Adrenal gland (tissue), 9 donors: ENCODE measurements at regions not wholly inside any gene's neighbourhood (a gene's known extent, or its start where the extent isn't known, plus 50 kb on each side); places are given as distances from the start of the nearest gene placed in this dataset.

ENCODE experiments used
- DNase-seq, 7 donors: peaks; one replicate each; pipeline ENCODE4 v3.0.0-alpha.2; 2019 to 2020
- H3K27ac ChIP-seq, 5 donors: fragments of 200-600 bp; sonication (generic) in 4 of 5; 1 replicate in 3 of 5; 2 replicates in 2 of 5; pipeline versions ENCODE4 v1.5.1 to v1.8.0; 2016 to 2020; ENCODE audit warnings: mild to moderate bottlenecking in 1 of 5
- H3K27me3 ChIP-seq: fragments of 200-600 bp; 2 replicates; pipeline ENCODE4 v1.8.0; 2021
- H3K36me3 ChIP-seq, 2 donors: fragments of 200-600 bp; replicated peaks in 1 of 2; 1 replicate in 1 of 2; 2 replicates in 1 of 2; pipeline versions ENCODE4 v1.5.1 to v1.8.0; 2018 to 2022
- H3K4me1 ChIP-seq, 2 donors: fragments of 200-600 bp; replicated peaks in 1 of 2; 1 replicate in 1 of 2; 2 replicates in 1 of 2; pipeline versions ENCODE4 v1.5.1 to v1.8.0; 2018 to 2021
- H3K4me3 ChIP-seq, 4 donors: fragments of 200-600 bp; sonication (generic) in 3 of 4; one replicate each; pipeline ENCODE4 v1.5.1; 2016 to 2018
- H3K9me3 ChIP-seq, 3 donors: fragments of 200-600 bp; sonication (generic) in 1 of 3; replicated peaks in 1 of 3; 1 replicate in 2 of 3; 2 replicates in 1 of 3; pipeline versions ENCODE4 v1.5.1 to v1.8.0; 2016 to 2021
- POLR2A ChIP-seq, 2 donors: fragments of 450-650 bp; IDR thresholded peaks; one replicate each; pipeline ENCODE4 v1.6.1; 2017; ENCODE audit warnings: antibody characterized with exemption in 2 of 2, mild to moderate bottlenecking in 2 of 2, moderate library complexity in 1 of 2
- WGBS, 4 donors: extraction: QIAGEN DNeasy Blood & Tissue Kit in 2 of 4; methylation state at CpG; one replicate each; pipeline versions ENCODE4 v1.1.5 to v1.1.7; 2013 to 2017; 5-methylcytosine and 5-hydroxymethylcytosine counted together
- intact Hi-C, 2 donors: fragments of 100-400 bp; cut with DNase I; formaldehyde crosslinking; loops; one replicate each; pipeline versions ENCODE4 v1.14.1 to v1.15.0; 2022 to 2023
- TF ChIP-seq, protein P1 (sequence below), 6 experiments: fragments of 450-650 bp in 4 of 6; fragments of 200-600 bp in 2 of 6; sonication (generic) in 1 of 6; IDR thresholded peaks; 1 replicate in 5 of 6; 2 replicates in 1 of 6; pipeline versions ENCODE4 v1.5.1 to v1.8.0; 2016 to 2021; ENCODE audit warnings: antibody characterized with exemption in 6 of 6, mild to moderate bottlenecking in 2 of 6, moderate library complexity in 1 of 6
- donor health status: healthy with polysubstance abuse.
- donor health status: Bipolar disorder and iron deficiency.
- donor health status: DM: yes; HTN: yes; CAD: no.
- donor health status: DM: no; HTN: no; CAD: no.
- donor health status: DM: no; HTN: no; CAD: no.

DNA sequence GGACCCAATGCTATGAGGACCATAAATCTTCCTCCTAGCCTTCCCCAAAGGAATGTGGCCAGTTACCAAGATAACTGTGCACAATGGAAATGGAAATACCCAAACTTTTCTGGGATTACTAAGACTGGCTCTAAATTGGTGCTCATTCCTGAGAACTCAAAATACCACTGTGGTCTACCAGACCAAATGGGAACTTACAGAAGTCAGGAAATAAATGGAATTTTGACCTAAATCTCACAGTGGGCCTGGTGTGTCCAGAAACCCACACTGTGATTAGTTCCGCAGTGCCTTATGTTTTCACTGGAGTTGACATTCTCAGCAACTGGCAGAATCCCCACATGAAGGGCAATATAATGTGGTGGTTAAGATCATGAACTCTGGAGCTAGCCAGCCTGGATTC is 99.4 kb upstream of the ZC3H12C start:
- Histone ChIP-seq H3K4me1 (no peaks in the 10 kb centered on the region), H3K27me3 (no peaks in the 10 kb centered on the region), H3K27ac (no peak overlapping the region), H3K4me3 (no peak overlapping the region), H3K9me3 (no peaks in the 10 kb centered on the region), H3K36me3 (no peaks in the 10 kb centered on the region)
- TF ChIP-seq, protein P1, sequence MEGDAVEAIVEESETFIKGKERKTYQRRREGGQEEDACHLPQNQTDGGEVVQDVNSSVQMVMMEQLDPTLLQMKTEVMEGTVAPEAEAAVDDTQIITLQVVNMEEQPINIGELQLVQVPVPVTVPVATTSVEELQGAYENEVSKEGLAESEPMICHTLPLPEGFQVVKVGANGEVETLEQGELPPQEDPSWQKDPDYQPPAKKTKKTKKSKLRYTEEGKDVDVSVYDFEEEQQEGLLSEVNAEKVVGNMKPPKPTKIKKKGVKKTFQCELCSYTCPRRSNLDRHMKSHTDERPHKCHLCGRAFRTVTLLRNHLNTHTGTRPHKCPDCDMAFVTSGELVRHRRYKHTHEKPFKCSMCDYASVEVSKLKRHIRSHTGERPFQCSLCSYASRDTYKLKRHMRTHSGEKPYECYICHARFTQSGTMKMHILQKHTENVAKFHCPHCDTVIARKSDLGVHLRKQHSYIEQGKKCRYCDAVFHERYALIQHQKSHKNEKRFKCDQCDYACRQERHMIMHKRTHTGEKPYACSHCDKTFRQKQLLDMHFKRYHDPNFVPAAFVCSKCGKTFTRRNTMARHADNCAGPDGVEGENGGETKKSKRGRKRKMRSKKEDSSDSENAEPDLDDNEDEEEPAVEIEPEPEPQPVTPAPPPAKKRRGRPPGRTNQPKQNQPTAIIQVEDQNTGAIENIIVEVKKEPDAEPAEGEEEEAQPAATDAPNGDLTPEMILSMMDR (IDR thresholded peaks at IDR 0.05), result no peak
- intact Hi-C loops, result no loop called here
- no peak for DNase-seq
- WGBS, 4 donors, result 97 to 100% (median 100%) methylated on average over 1 of the region's 1 CpG

DNA sequence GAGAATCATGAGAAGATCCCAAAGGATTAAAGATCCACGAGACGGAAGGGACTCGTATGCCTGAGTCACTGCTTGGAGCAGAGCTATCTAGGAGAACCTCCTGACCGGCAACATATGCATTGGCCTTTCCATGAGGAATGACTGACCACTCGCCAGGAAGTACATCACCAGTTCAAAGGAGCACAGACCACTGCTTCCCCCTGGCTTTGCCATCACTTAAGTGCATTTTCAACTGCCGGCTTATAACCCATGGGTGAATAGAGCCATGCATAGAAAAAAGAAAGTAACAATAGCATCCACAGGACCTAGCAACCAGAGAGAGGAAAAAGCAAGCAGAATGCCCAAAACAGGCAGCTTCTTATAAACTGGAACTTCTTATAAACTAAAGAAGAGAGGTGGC is 98.3 kb upstream of the ZC3H12C start:
- TF ChIP-seq POLR2A (IDR thresholded peaks at IDR 0.05), result no peak
- TF ChIP-seq, protein P1 (IDR thresholded peaks at IDR 0.05), result no peak
- WGBS, 4 donors, result 86 to 92% (median 88%) methylated on average over 6 of the region's 6 CpGs
- DNase-seq, result no peak
- Histone ChIP-seq H3K27ac (no peak overlapping the region), H3K9me3 (no peaks in the 10 kb centered on the region), H3K36me3 (no peaks in the 10 kb centered on the region), H3K4me3 (no peak overlapping the region), H3K4me1 (peaks cover 0 to 4% of the 10 kb centered on the region in 2 donors), H3K27me3 (no peaks in the 10 kb centered on the region)
- intact Hi-C loops, result no loop called here

DNA sequence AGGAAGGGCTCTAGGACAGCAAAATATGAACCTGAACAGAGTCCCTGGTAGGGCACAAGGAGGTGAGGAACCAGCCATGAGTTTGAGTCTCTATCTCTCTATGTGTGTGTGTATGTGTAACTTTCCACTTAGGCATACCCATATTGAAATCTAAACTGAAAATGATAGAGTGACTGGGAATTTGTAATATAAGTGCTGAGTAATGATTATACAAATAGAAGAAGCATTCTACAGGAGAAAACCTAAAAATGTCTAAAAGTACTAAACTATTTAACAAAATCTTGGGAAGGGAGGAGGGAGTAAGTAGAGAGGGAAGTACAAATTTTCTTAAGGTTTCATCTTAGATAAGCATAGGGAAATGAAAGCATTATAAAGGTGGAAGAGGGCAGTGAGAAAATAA is 97.1 kb upstream of the ZC3H12C start:
- peaks cover 0 to 8% of the 10 kb centered on the region in 2 donors for H3K4me1 ChIP-seq
- no peaks in the 10 kb centered on the region for H3K27me3 ChIP-seq
- H3K36me3 ChIP-seq, result no peaks in the 10 kb centered on the region
- DNase-seq, result no peak
- no peak overlapping the region for H3K27ac ChIP-seq
- no peaks in the 10 kb centered on the region for H3K9me3 ChIP-seq
- TF ChIP-seq POLR2A (IDR thresholded peaks at IDR 0.05), result no peak
- TF ChIP-seq, protein P1 (IDR thresholded peaks at IDR 0.05), result no peak
- intact Hi-C loops, result no loop called here
- no peak overlapping the region for H3K4me3 ChIP-seq

DNA sequence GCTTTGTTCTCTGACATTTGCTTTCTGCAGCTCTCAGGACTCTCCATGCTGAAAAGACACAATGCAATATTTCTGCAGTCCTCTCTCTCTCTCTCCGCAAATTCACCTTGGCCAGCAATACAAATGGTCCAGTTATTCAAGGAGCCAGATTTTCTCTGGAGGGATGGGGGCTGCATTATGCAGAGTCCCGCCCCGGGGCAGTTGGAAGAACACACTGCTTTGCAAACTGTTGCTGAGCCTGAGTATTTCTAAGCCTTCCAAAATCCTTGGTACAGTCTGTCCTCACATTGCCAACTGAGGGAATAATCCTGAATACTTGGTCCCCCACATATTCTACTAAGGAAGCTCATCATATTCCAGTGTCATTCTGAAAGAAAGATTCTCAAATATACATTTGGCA is 94.3 kb upstream of the ZC3H12C start:
- H3K36me3 ChIP-seq, result no peaks in the 10 kb centered on the region
- intact Hi-C loops, result no loop called here
- TF ChIP-seq POLR2A (IDR thresholded peaks at IDR 0.05), result no peak
- TF ChIP-seq, protein P1 (IDR thresholded peaks at IDR 0.05), result no peak
- no peak overlapping the region for H3K27ac ChIP-seq
- peaks cover 0 to 8% of the 10 kb centered on the region in 2 donors for H3K4me1 ChIP-seq
- WGBS, 4 donors, result 70 to 93% (median 88%) methylated on average over 3 of the region's 3 CpGs
- H3K9me3 ChIP-seq, result no peaks in the 10 kb centered on the region
- H3K4me3 ChIP-seq, result no peak overlapping the region
- H3K27me3 ChIP-seq, result no peaks in the 10 kb centered on the region
- DNase-seq, result no peak
